ENCODE measurements at regions not wholly inside any gene's neighbourhood (a gene's known extent, or its start where the extent isn't known, plus 50 kb on each side); places are given as distances from the start of the nearest gene placed in this dataset.

DNA sequence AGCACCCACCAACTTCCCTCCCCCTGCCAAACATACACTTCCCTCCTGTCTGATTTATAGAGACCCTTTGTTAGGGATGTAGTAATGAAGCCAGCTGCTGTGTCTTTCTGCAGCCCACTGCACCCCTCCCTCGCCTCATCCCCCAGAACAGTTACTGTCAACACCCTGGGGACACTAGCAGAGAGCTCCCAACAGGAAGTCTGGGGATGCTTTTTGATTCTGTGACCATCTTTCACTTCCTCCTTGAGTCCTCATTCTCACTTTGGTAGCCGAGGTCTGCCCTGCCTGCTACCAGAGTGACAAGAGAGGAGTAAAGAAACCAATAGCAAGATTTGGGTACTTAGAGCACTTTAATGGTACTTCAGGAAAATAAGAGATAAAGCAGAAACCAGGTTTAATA lies 201.6 kb downstream of the SATB1 start (continued):
- TF ChIP-seq REST (IDR thresholded peaks at IDR 0.05; ENCODE audit: unreplicated experiment) (no peak), EZH2 (IDR thresholded peaks at IDR 0.05; ENCODE audit: low read depth, unreplicated experiment) (no peak), CTCF (conservative IDR thresholded peaks at IDR 0.05; ENCODE audit: low read depth in 2 of 2) (no peak)

DNA sequence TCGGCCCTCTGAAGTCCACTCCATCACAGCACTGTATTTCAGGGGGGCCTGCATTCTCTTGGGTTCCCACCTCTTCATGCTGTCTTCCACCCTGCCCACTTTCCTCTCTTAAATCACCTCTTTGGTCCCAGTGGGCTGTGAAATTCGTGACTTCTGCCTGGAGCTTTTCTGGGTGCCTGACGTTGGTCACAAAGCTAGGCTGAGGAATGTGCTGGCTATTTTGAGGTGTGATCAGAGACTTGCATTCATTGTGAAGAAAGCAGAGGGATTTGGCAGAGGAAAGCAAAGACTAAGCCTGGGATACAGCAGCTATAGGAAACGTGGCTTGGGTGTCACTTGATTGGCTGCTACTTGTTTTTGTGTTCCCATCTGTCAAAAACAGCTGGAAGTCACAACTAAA lies 202.5 kb downstream of the SATB1 start:
- Histone ChIP-seq H4K20me1 (replicated peaks; ENCODE audit: insufficient read depth) (no peaks in the 10 kb centered on the region), H3K36me3 (ENCODE audit: insufficient read depth) (no peaks in the 10 kb centered on the region), H3K4me1 (ENCODE audit: insufficient read depth) (peaks cover 13% of the 10 kb centered on the region; the same call in 1 of the 2 replicates), H3F3A (replicated peaks; ENCODE audit: low read depth) (no peaks in the 10 kb centered on the region), H3K4me2 (no peak overlapping the region), H2AFZ (no peak overlapping the region), H3K27ac (ENCODE audit: low read depth) (no peak overlapping the region), H3K4me3 (no peak overlapping the region), H3K9me2 (ENCODE audit: insufficient read depth) (no peaks in the 10 kb centered on the region), H3K79me2 (replicated peaks; ENCODE audit: insufficient read depth) (no peaks in the 10 kb centered on the region), H3K27me3 (ENCODE audit: insufficient read depth) (no peaks in the 10 kb centered on the region)
- Mint-ChIP-seq H3K36me3 (ENCODE audit: low read depth) (no peaks in the 10 kb centered on the region), H3K4me1 (peaks cover 14% of the 10 kb centered on the region; the same call in 2 of the 3 replicates), H3K9me3 (no peaks in the 10 kb centered on the region), H3K4me3 (no peak overlapping the region), H3K27me3 (ENCODE audit: insufficient read depth, low read depth, poor library complexity) (peaks cover 1% of the 10 kb centered on the region), H3K27ac (no peak overlapping the region)
- DNase-seq (ENCODE audit: low spot score) (no peak), ATAC-seq (peak; percentile 50)
- TF ChIP-seq NANOG (IDR thresholded peaks at IDR 0.05; ENCODE audit: borderline replicate concordance), result no peak
- TF ChIP-seq ZNF114 (CRISPR knock-in tag; IDR thresholded peaks at IDR 0.05), result no peak
- no peak for TF ChIP-seq REST (IDR thresholded peaks at IDR 0.05; ENCODE audit: unreplicated experiment)
- TF ChIP-seq EZH2phosphoT487 (IDR thresholded peaks at IDR 0.05; ENCODE audit: unreplicated experiment), result no peak
- TF ChIP-seq POLR2AphosphoS5 (IDR thresholded peaks at IDR 0.05; ENCODE audit: low read depth), result no peak
- no peak for TF ChIP-seq CREB1 (CRISPR knock-in tag; IDR thresholded peaks at IDR 0.05; ENCODE audit: low read depth)
